SKM-1 treated with dmso at 0.1 percent for 144 hours (cell line): ENCODE measurements at regions not wholly inside any gene's neighbourhood (a gene's known extent, or its start where the extent isn't known, plus 50 kb on each side); places are given as distances from the start of the nearest gene placed in this dataset.
"Not testable (repeated sequence)": the region's sequence is repeated elsewhere in the genome, so short reads cannot be mapped to it uniquely, and the experiment has no call there.

Experiments
- DNase-seq: peaks from one replicate; lab custom pipeline; 2025; ENCODE audit not compliant: unreplicated experiment; lab: John Stamatoyannopoulos, UW

- DNase-seq = no peak
These were observed 185.6 kb upstream of the NR3C1 start for GRCh38 chr5:143588933-143589662.

DNA sequence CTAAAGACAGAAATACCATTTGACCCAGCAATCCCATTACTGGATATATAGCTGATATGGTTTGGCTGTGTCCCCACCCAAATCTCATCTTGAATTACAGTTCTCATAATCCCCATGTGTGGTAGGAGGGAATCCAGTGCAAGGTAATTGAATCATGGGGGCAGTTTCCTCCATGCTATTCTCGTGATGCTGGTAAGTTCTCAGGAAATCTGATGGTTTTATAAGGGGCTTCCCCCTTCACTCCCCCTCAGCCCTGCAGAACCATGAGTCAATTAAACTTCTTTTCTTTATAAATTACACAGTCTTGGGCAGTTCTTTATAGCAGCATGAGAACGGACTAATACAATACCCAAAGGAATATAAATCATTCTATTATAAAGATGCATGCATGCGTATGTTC lies 184.6 kb upstream of the NR3C1 start:
- DNase-seq = not testable (repeated sequence)

DNA sequence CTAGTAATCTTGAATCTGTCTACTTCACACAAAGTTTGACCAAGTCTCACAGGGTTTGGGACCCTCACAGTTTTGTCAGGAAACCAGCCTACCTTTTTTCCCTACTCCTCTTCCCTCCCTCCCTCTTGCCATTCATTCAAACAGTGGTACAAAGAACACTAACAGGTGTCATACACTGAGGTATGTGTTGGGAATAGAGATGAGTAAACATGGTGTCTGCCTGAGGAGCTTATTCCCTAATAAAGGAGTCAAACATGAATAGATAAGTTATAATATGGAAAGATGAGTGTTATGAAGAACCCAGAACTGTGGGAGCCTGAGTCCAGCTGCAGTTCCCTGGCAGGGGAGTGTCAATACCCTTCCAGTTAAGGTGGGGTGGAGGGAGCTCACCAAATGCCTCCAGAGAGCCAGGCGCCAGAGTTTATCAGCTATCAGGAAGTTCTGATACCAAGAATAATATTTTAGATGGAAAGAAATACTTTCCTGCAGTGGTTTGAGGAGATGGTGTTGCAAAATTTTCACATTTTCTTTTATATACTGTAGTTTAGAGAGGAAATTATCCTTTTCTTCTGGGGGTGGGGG lies 183.4 kb upstream of the NR3C1 start:
- no peak for DNase-seq

GRCh38 chr5:143585970-143586369 lies 182.5 kb upstream of the NR3C1 start:
- DNase-seq = no peak

- peak; percentile 5 for DNase-seq
These were observed 179.9 kb upstream of the NR3C1 start for GRCh38 chr5:143583409-143583808.

DNA sequence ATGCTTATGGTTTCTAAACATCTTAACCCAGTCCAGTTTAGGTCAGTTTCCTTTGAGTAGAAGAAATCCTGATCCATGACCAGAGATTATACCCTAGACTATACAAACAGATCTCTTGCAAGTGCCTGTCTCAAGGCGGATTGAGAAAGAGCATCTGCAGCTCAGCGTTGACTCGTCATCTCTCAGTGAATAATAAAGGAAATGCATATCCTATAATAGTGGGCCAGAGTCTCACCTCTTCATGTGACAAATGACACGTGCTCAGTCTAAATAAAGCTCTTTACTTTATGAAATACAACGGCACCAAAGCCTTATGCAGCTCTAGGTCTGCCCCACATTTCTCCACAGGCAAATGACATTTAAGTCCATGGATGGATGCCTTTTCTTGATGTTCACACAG lies 179.4 kb upstream of the NR3C1 start:
- DNase-seq = no peak

DNA sequence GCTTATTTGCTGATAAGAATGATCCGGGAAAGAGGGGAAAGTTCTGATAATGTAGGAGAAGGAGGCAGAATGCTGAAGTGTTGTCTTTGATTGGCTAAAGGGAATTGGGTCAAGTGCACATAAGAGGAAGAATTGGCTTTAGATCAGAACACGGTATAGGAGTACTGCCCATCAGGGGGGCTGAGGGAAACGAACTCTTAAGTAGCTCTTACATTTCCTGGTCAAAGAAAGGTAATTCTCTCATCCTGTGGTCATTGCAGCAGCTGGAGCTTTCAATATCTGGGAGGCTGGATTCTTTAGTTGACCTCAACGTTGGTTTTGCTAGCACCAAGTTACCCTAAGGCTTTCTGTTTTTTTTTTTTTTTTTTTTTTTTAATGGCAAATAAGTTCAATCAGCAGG lies 178.7 kb upstream of the NR3C1 start:
- no peak for DNase-seq

- no peak for DNase-seq
These were observed 178.2 kb upstream of the NR3C1 start for GRCh38 chr5:143581649-143582048.

- DNase-seq = no peak
These were observed 177.7 kb upstream of the NR3C1 start for GRCh38 chr5:143581147-143581546.

DNA sequence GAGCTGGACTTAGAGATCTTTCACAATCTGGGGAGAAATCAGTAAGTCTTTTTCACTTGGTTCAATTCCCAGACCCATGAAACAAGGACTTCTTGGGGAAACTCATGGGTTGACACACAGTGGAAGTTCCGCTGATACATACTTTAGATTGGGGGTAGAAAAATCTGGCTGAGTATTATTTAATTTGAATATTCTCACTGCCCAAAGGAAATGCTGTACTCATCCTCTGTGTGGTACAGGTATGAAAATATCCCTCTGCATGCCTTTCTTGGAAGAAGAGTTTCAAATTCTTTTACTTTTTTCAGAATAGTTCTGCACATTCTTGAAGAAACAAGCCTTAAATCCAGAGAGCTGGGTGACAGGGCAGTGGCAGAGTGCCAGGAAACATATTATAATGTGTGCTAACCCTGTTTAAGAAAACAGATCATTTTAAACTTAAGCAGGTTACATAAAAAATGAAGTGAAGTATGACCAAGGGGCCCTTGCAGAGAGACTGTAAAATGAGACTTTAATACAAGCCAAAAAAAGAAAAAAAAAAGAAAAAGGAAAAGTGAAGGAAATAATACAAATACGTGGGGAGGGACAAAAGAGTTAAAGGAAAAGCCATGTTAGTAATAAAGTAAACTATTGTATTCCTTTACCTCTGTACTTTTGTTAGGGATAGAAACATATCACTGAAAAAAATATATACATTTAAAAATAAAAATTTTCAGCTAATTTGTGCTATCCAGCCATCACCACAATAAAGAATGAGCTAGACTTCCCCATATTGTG lies 173.4 kb upstream of the NR3C1 start:
- DNase-seq = no peak

DNA sequence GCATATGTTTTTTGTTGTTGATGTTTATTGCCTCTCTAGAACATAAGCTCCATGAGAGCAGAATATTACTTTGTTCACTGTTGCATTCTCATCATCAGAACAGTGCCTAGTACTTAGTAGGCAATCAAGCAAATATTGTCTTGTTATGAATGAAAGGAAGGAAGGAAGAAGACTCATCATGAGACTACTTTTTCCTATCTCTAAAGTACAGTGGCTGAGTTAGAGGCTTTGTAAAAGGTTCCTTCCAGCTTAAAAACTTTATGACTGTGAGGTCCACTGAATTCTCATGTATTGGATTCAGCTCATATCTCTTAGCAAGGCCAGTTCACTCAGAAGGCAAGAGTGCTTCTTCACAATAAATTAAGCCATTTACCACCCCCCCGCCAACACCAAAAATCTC lies 171.8 kb upstream of the NR3C1 start:
- DNase-seq = no peak

DNA sequence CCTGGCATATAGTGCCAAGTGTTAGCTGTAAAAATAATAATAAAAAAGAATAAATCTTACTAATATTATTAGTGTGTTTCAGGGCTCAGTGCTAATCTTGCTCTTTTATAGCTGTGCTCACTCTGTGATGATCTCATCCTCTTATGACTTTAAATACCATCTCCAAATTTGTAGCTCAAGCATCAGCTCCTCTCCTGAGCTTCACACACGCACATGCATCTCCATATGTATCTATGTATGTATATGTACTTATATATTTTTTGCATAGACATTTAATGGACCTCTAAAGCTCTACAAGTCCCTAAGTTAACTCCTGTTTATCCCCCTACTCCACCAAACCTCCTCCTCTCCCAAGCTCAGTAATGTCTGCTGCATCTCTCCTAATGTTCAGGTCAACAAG lies 170.8 kb upstream of the NR3C1 start:
- DNase-seq = no peak

GRCh38 chr5:143573568-143574170 lies 170.2 kb upstream of the NR3C1 start:
- no peak for DNase-seq

DNA sequence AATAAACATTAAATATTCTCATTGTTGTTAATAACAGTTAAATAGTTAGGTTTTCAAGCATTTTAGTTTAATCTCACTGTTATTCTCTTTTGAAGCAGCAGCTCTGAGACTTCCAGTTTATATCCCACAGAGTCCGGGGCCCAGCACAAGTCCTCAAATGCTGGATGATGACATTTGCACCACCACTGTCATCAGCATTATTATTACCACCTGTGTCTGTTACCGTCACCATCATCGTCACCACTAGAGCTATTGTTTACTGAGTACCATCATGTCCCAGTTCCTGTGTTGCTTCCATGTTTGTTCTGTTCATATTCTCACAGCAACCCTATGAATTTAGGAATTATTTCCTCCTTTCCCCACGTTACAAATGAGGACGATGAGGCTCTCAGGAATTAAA lies 169.2 kb upstream of the NR3C1 start:
- no peak for DNase-seq

GRCh38 chr5:143571642-143572624 lies 168.4 kb upstream of the NR3C1 start:
- DNase-seq = no peak

DNA sequence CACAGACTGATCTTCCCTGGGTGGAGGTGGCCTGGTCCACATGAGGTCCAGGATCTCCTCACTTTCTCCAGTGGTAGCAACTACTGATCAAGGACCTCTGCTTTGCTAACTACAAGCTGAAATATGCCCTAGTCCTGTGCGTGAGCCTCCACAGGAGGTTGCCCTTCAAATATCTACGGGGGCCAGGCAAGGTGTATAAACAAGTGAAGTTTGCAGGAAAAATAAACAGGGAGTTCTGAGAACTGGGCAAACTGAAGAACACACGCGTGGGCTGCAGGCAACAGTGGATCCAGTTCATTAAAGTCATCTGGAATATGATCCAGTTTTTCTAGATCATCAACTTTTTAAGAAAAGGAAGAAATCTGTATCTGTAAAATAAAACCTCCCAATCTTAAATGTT lies 167.5 kb upstream of the NR3C1 start:
- DNase-seq = no peak

DNA sequence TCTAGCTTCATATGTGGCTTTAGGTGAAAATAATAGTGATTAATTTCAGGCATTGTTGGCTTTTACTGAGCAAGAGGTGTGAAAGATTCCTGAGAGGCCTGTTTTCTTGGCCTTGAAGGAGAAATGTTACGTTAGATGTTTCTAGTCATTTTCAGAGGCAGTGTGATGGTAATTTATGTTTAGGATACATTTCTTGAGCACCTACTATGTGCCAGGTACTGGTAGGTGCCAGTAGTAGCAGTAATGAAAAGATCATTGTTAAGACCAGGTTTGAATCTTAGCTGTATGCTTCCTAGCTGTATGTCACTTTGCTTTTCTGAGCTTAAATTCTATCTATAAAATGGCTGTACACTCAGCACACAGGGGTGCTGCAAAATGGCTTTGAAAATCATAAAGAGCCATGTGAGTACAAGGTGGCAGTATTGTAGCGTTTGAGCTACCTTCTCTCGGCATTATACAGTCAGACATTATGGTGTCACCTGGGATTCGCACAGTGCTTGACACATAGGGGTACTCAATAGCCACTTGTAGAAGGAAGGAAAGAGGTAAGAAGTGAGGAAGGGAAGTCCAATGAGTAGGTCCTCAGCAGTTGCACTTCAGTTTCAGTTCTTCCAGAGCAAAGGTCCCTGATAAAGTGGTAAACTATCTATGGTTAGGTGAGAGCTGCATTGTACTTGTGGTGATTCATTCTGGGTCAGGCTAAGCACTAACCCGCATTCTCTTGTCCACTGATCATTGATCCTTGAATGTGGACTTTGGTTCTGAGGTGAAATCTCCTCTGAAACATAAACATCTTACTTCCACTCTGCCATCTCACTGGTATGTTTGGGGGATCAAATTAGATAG lies 166.5 kb upstream of the NR3C1 start:
- DNase-seq = no peak

DNA sequence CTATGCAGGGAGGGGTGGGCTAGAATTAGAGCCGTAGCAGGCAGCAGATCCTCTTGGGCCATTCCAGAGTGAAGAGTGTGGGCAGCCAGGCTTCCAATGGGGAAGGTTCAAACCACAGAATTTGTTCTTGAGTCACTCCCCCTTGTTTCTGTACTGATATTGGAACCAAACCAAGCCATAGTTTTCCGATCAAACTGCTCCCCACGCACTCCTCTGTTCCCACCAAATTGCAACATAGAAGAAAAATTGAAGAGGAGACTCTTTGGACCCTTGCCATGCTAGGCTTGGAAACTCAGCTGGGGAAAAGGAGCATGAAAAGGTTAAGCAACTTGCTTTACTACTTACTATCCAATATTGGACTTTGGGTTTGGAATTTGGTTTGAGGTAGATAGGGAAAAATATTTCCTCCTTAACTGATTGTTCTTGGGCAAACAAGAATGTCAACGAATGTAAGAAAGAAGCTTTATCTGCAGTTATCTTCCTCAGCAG lies 165.8 kb upstream of the NR3C1 start:
- no peak for DNase-seq
